Keratinocyte (primary cell): ENCODE measurements at regions not wholly inside any gene's neighbourhood (a gene's known extent, or its start where the extent isn't known, plus 50 kb on each side); places are given as distances from the start of the nearest gene placed in this dataset.

ENCODE experiments used
- DNase-seq: peaks from one replicate; pipeline ENCODE4 v3.0.0-alpha.2; 2011; ENCODE audit warnings: low read depth, missing footprints, low spot score
- FAIRE-seq: peaks from 2 replicates; lab custom pipeline; 2011; peaks lifted over from hg19 to GRCh38; lab: Jason Lieb, UNC
- H2AFZ ChIP-seq: 2 replicates; pipeline ENCODE4 v1.6.0; 2012; ENCODE audit warnings: low read length, control low read depth, inconsistent platforms; ENCODE audit not compliant: control insufficient read depth
- H3K27ac ChIP-seq: 2 replicates; pipeline ENCODE4 v1.5.1; 2011; ENCODE audit warnings: low read length; ENCODE audit not compliant: control insufficient read depth, insufficient read depth
- H3K27me3 ChIP-seq: 3 replicates; pipeline ENCODE4 v1.6.0; 2011; ENCODE audit warnings: low read length; ENCODE audit not compliant: control insufficient read depth, insufficient read depth; ENCODE audit errors: extremely low read depth
- H3K36me3 ChIP-seq, 2 experiments: 2 replicates in 1 of 2; 3 replicates in 1 of 2; pipeline ENCODE4 v1.5.1; 2011; ENCODE audit warnings: low read length in 2 of 2, mild to moderate bottlenecking in 1 of 2; ENCODE audit not compliant: control insufficient read depth in 2 of 2, insufficient read depth in 2 of 2; ENCODE audit errors: extremely low read depth in 1 of 2
- H3K4me1 ChIP-seq: 3 replicates; pipeline ENCODE4 v1.5.1; 2011; ENCODE audit warnings: low read length; ENCODE audit not compliant: control insufficient read depth, insufficient read depth; ENCODE audit errors: extremely low read depth
- H3K4me2 ChIP-seq: 3 replicates; pipeline ENCODE4 v1.6.0; 2011; ENCODE audit warnings: low read depth, low read length; ENCODE audit not compliant: control insufficient read depth, insufficient read depth; ENCODE audit errors: extremely low read depth
- H3K4me3 ChIP-seq, 3 experiments: fragments of 200-600 bp in 1 of 3; sonication (generic) in 1 of 3; 2 replicates in 2 of 3; 3 replicates in 1 of 3; pipeline ENCODE4 v1.5.1; 2011 to 2016; ENCODE audit warnings: low read length in 3 of 3, mild to moderate bottlenecking in 3 of 3, control low read depth in 2 of 3, inconsistent platforms in 1 of 3, low read depth in 1 of 3, mixed read lengths in 1 of 3, mixed run types in 1 of 3, moderate library complexity in 1 of 3; ENCODE audit not compliant: control insufficient read depth in 2 of 3, insufficient read depth in 2 of 3; ENCODE audit errors: extremely low read depth in 1 of 3
- H3K79me2 ChIP-seq: 2 replicates; pipeline ENCODE4 v1.6.0; 2012; ENCODE audit warnings: low read length; ENCODE audit not compliant: control insufficient read depth, insufficient read depth
- H3K9ac ChIP-seq: 3 replicates; pipeline ENCODE4 v1.6.0; 2011; ENCODE audit warnings: low read length; ENCODE audit not compliant: control insufficient read depth, insufficient read depth; ENCODE audit errors: extremely low read depth
- H3K9me1 ChIP-seq: 3 replicates; pipeline ENCODE4 v1.6.0; 2011; ENCODE audit warnings: low read length; ENCODE audit not compliant: control insufficient read depth, insufficient read depth; ENCODE audit errors: extremely low read depth
- H3K9me3 ChIP-seq: 2 replicates; pipeline ENCODE4 v1.5.1; 2012; ENCODE audit warnings: low read depth, low read length; ENCODE audit not compliant: control insufficient read depth
- H4K20me1 ChIP-seq: 3 replicates; pipeline ENCODE4 v1.6.0; 2011; ENCODE audit warnings: low read length; ENCODE audit not compliant: control insufficient read depth, insufficient read depth; ENCODE audit errors: extremely low read depth
- CTCF ChIP-seq, 3 experiments: IDR thresholded peaks in 1 of 3; conservative IDR thresholded peaks in 1 of 3; optimal IDR thresholded peaks in 1 of 3; 2 replicates in 2 of 3; 3 replicates in 1 of 3; pipeline versions ENCODE3 to v1.5.1; 2011; ENCODE audit warnings: low read length in 3 of 3, mild to moderate bottlenecking in 3 of 3, moderate library complexity in 2 of 3, control low read depth in 1 of 3, inconsistent platforms in 1 of 3; ENCODE audit not compliant: insufficient read depth in 2 of 3; ENCODE audit errors: extremely low read depth in 1 of 3
- EZH2 ChIP-seq: IDR thresholded peaks from one replicate; pipeline ENCODE4 v1.6.1; 2012; ENCODE audit warnings: inconsistent platforms, mild to moderate bottlenecking, low read length, moderate library complexity
- dilution Hi-C: fragments of 300-500 bp; cut with MboI; formaldehyde crosslinking; loops from one replicate; pipeline ENCODE4 v1.7.0; 2020; ENCODE audit warnings: low sequenced_read_pairs; ENCODE audit not compliant: extremely low pct_ligation_motif_present

GRCh38 chr2:107374249-107374648, 452.4 kb upstream of the RGPD4 start:
- H3K27me3 ChIP-seq, result no peaks in the 10 kb centered on the region
- H2AFZ ChIP-seq, result no peak overlapping the region
- no peak overlapping the region for H3K4me2 ChIP-seq
- H3K36me3 ChIP-seq, result no peaks in the 10 kb centered on the region
- H4K20me1 ChIP-seq, result no peaks in the 10 kb centered on the region
- DNase-seq, result no peak
- H3K4me3 ChIP-seq, result no peak overlapping the region
- dilution Hi-C loops, result no loop called here
- H3K4me1 ChIP-seq, result no peaks in the 10 kb centered on the region
- H3K9me3 ChIP-seq, result no peaks in the 10 kb centered on the region
- no peaks in the 10 kb centered on the region for H3K79me2 ChIP-seq
- no peak overlapping the region for H3K9ac ChIP-seq
- TF ChIP-seq CTCF (optimal IDR thresholded peaks at IDR 0.05 in 1 of 3, IDR thresholded peaks at IDR 0.05 in 1 of 3, conservative IDR thresholded peaks at IDR 0.05 in 1 of 3; ENCODE audit: extremely low read depth in 1 of 3, insufficient read depth in 2 of 3, low read length in 3 of 3) (no peak), EZH2 (no peak)
- H3K27ac ChIP-seq, result no peak overlapping the region
- FAIRE-seq, result no peak
- H3K9me1 ChIP-seq, result no peaks in the 10 kb centered on the region

GRCh38 chr2:107376909-107377308, 449.8 kb upstream of the RGPD4 start:
- TF ChIP-seq EZH2 (no peak), CTCF (optimal IDR thresholded peaks at IDR 0.05 in 1 of 3, IDR thresholded peaks at IDR 0.05 in 1 of 3, conservative IDR thresholded peaks at IDR 0.05 in 1 of 3; ENCODE audit: extremely low read depth in 1 of 3, insufficient read depth in 2 of 3, low read length in 3 of 3) (no peak)
- Histone ChIP-seq H3K27ac (no peak overlapping the region), H3K36me3 (no peaks in the 10 kb centered on the region), H4K20me1 (no peaks in the 10 kb centered on the region), H3K79me2 (no peaks in the 10 kb centered on the region), H2AFZ (no peak overlapping the region), H3K4me2 (no peak overlapping the region), H3K4me1 (peaks cover 2% of the 10 kb centered on the region), H3K9me3 (no peaks in the 10 kb centered on the region), H3K27me3 (no peaks in the 10 kb centered on the region), H3K9ac (no peak overlapping the region), H3K4me3 (no peak overlapping the region), H3K9me1 (no peaks in the 10 kb centered on the region)
- FAIRE-seq, result no peak
- no peak for DNase-seq
- dilution Hi-C loops, result no loop called here
